ENCODE measurements at regions not wholly inside any gene's neighbourhood (a gene's known extent, or its start where the extent isn't known, plus 50 kb on each side); places are given as distances from the start of the nearest gene placed in this dataset.

- DNase-seq, result no peak
Observed at GRCh38 chr10:92747066-92747465, 57.3 kb downstream of the HHEX start.

- no peak for DNase-seq
Observed at GRCh38 chr10:92747600-92747999, 57.8 kb downstream of the HHEX start.

- DNase-seq, result no peak
Observed at GRCh38 chr10:92750791-92751533, 61.2 kb downstream of the HHEX start.

- DNase-seq, result no peak
Observed at GRCh38 chr10:92751534-92751811, 61.7 kb downstream of the HHEX start.

GRCh38 chr10:92751827-92752226 lies 62.1 kb downstream of the HHEX start:
- no peak for DNase-seq

GRCh38 chr10:92753865-92754264 lies 64.1 kb downstream of the HHEX start:
- DNase-seq, result no peak

- DNase-seq, result no peak
Observed at GRCh38 chr10:92755725-92756124, 66.0 kb downstream of the HHEX start.

GRCh38 chr10:92756201-92757065 lies 66.7 kb downstream of the HHEX start:
- peak; percentile 74 for DNase-seq

GRCh38 chr10:92757066-92757710 lies 67.4 kb downstream of the HHEX start:
- DNase-seq, result peak; percentile 94

GRCh38 chr10:92757711-92758104 lies 68.0 kb downstream of the HHEX start:
- DNase-seq, result no peak

- no peak for DNase-seq
Observed at GRCh38 chr10:92758594-92758993, 68.8 kb downstream of the HHEX start.

GRCh38 chr10:92760609-92761008 lies 70.9 kb downstream of the HHEX start:
- DNase-seq, result no peak

GRCh38 chr10:92761571-92761970 lies 71.8 kb downstream of the HHEX start:
- no peak for DNase-seq

- no peak for DNase-seq
Observed at GRCh38 chr10:92763634-92764155, 73.9 kb downstream of the HHEX start.

GRCh38 chr10:92766451-92766850 lies 76.7 kb downstream of the HHEX start:
- no peak for DNase-seq

GRCh38 chr10:92768104-92768503 lies 78.3 kb downstream of the HHEX start:
- DNase-seq, result no peak

GRCh38 chr10:92773776-92774175 lies 74.5 kb upstream of the EXOC6 start:
- DNase-seq, result no peak

- no peak for DNase-seq
Observed at GRCh38 chr10:92778091-92778490, 70.2 kb upstream of the EXOC6 start.

GRCh38 chr10:92785118-92785517 lies 63.2 kb upstream of the EXOC6 start:
- DNase-seq, result no peak

GRCh38 chr10:92787557-92788152 lies 60.7 kb upstream of the EXOC6 start:
- DNase-seq, result no peak

- no peak for DNase-seq
Observed at GRCh38 chr10:92789067-92789466, 59.3 kb upstream of the EXOC6 start.

GRCh38 chr10:92789786-92790185 lies 58.5 kb upstream of the EXOC6 start:
- DNase-seq, result no peak

GRCh38 chr10:92790440-92790839 lies 57.9 kb upstream of the EXOC6 start:
- no peak for DNase-seq

All from GDM1 (cell line).